ENCODE measurements at regions not wholly inside any gene's neighbourhood (a gene's known extent, or its start where the extent isn't known, plus 50 kb on each side); places are given as distances from the start of the nearest gene placed in this dataset.

GRCh38 chr2:219916726-219917440 is 289.5 kb downstream of the SLC4A3 start:
- H3K36me3 Mint-ChIP-seq (ENCODE audit: low read depth), result no peaks in the 10 kb centered on the region
- TF ChIP-seq, protein P1, sequence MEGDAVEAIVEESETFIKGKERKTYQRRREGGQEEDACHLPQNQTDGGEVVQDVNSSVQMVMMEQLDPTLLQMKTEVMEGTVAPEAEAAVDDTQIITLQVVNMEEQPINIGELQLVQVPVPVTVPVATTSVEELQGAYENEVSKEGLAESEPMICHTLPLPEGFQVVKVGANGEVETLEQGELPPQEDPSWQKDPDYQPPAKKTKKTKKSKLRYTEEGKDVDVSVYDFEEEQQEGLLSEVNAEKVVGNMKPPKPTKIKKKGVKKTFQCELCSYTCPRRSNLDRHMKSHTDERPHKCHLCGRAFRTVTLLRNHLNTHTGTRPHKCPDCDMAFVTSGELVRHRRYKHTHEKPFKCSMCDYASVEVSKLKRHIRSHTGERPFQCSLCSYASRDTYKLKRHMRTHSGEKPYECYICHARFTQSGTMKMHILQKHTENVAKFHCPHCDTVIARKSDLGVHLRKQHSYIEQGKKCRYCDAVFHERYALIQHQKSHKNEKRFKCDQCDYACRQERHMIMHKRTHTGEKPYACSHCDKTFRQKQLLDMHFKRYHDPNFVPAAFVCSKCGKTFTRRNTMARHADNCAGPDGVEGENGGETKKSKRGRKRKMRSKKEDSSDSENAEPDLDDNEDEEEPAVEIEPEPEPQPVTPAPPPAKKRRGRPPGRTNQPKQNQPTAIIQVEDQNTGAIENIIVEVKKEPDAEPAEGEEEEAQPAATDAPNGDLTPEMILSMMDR (IDR thresholded peaks at IDR 0.05), result no peak
- no peaks in the 10 kb centered on the region for H3K9me3 Mint-ChIP-seq
- Histone ChIP-seq H3K36me3 (ENCODE audit: insufficient read depth, low read length) (no peaks in the 10 kb centered on the region), H3K27me3 (ENCODE audit: control insufficient read depth in 1 of 2, insufficient read depth in 2 of 2, low read length in 2 of 2) (no peaks in the 10 kb centered on the region), H3K4me3 (ENCODE audit: low read length) (no peak overlapping the region), H3K27ac (ENCODE audit: low read depth in 1 of 2, low read length in 2 of 2) (no peak overlapping the region), H3K9me3 (ENCODE audit: control insufficient read depth in 1 of 2, insufficient read depth in 1 of 2, low read length in 2 of 2) (no peaks in the 10 kb centered on the region), H3K4me1 (ENCODE audit: insufficient read depth, low read length) (no peaks in the 10 kb centered on the region)
- ATAC-seq (ENCODE audit: poor library complexity), result no peak
- intact Hi-C loops (cut with DNase I, micrococcal nuclease), result no loop called here
- H3K27ac Mint-ChIP-seq, result no peak overlapping the region
- no peaks in the 10 kb centered on the region for H3K4me1 Mint-ChIP-seq (ENCODE audit: low read depth)
- POLR2A ChIA-PET, result no interaction called here
- CTCF ChIA-PET, result no interaction called here
- H3K27me3 Mint-ChIP-seq, result no peaks in the 10 kb centered on the region
- DNase-seq, result no peak
- H3K4me3 Mint-ChIP-seq, result no peak overlapping the region

DNA sequence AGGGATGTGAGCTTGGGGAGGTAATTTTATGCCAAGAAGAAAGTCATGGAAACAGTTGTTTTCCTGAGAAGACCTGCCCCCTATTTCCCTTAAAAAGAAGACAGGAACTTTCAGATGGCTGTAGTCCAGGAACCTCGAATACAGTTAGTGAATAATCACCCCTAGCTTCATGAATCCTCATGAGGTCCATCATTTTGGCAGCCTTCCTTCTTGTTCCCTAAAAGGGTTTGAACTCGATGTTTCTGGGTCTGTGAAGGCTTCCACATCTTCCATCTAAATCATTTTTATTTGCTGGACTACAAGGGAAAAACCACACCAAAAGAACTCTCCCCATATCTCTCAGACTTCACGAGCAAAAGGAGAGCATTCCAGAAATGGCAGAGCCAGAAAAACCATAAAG is 290.8 kb downstream of the SLC4A3 start:
- POLR2A ChIA-PET, result no interaction called here
- ATAC-seq (ENCODE audit: poor library complexity) (no peak), DNase-seq (no peak)
- TF ChIP-seq, protein P1 (IDR thresholded peaks at IDR 0.05), result no peak
- H3K36me3 ChIP-seq (ENCODE audit: insufficient read depth, low read length), result no peaks in the 10 kb centered on the region
- intact Hi-C loops (cut with DNase I, micrococcal nuclease), result no loop called here
- CTCF ChIA-PET, result no interaction called here
- Mint-ChIP-seq H3K36me3 (ENCODE audit: low read depth) (no peaks in the 10 kb centered on the region), H3K27me3 (peaks cover 3% of the 10 kb centered on the region), H3K9me3 (no peaks in the 10 kb centered on the region), H3K4me1 (ENCODE audit: low read depth) (no peaks in the 10 kb centered on the region), H3K4me3 (no peak overlapping the region), H3K27ac (no peak overlapping the region)
- no peaks in the 10 kb centered on the region for H3K9me3 ChIP-seq (ENCODE audit: control insufficient read depth in 1 of 2, insufficient read depth in 1 of 2, low read length in 2 of 2)
- H3K27ac ChIP-seq (ENCODE audit: low read depth in 1 of 2, low read length in 2 of 2), result no peak overlapping the region
- no peaks in the 10 kb centered on the region for H3K4me1 ChIP-seq (ENCODE audit: insufficient read depth, low read length)
- no peak overlapping the region for H3K4me3 ChIP-seq (ENCODE audit: low read length)
- H3K27me3 ChIP-seq (ENCODE audit: control insufficient read depth in 1 of 2, insufficient read depth in 2 of 2, low read length in 2 of 2), result no peaks in the 10 kb centered on the region

GRCh38 chr2:219918944-219919343 is 291.5 kb downstream of the SLC4A3 start:
- Histone ChIP-seq H3K27me3 (ENCODE audit: control insufficient read depth in 1 of 2, insufficient read depth in 2 of 2, low read length in 2 of 2) (no peaks in the 10 kb centered on the region), H3K4me3 (ENCODE audit: low read length) (no peak overlapping the region), H3K36me3 (ENCODE audit: insufficient read depth, low read length) (no peaks in the 10 kb centered on the region), H3K9me3 (ENCODE audit: control insufficient read depth in 1 of 2, insufficient read depth in 1 of 2, low read length in 2 of 2) (no peaks in the 10 kb centered on the region), H3K27ac (ENCODE audit: low read depth in 1 of 2, low read length in 2 of 2) (no peak overlapping the region), H3K4me1 (ENCODE audit: insufficient read depth, low read length) (no peaks in the 10 kb centered on the region)
- Mint-ChIP-seq H3K9me3 (no peaks in the 10 kb centered on the region), H3K27ac (no peak overlapping the region), H3K27me3 (peaks cover 4% of the 10 kb centered on the region), H3K4me3 (no peak overlapping the region), H3K36me3 (ENCODE audit: low read depth) (no peaks in the 10 kb centered on the region), H3K4me1 (ENCODE audit: low read depth) (no peaks in the 10 kb centered on the region)
- POLR2A ChIA-PET, result no interaction called here
- TF ChIP-seq, protein P1 (IDR thresholded peaks at IDR 0.05), result no peak
- intact Hi-C loops (cut with DNase I, micrococcal nuclease), result no loop called here
- ATAC-seq (ENCODE audit: poor library complexity), result no peak
- CTCF ChIA-PET, result no interaction called here
- no peak for DNase-seq
